ENCODE measurements at regions not wholly inside any gene's neighbourhood (a gene's known extent, or its start where the extent isn't known, plus 50 kb on each side); places are given as distances from the start of the nearest gene placed in this dataset.
"Not testable (repeated sequence)": the region's sequence is repeated elsewhere in the genome, so short reads cannot be mapped to it uniquely, and the experiment has no call there.

DNA sequence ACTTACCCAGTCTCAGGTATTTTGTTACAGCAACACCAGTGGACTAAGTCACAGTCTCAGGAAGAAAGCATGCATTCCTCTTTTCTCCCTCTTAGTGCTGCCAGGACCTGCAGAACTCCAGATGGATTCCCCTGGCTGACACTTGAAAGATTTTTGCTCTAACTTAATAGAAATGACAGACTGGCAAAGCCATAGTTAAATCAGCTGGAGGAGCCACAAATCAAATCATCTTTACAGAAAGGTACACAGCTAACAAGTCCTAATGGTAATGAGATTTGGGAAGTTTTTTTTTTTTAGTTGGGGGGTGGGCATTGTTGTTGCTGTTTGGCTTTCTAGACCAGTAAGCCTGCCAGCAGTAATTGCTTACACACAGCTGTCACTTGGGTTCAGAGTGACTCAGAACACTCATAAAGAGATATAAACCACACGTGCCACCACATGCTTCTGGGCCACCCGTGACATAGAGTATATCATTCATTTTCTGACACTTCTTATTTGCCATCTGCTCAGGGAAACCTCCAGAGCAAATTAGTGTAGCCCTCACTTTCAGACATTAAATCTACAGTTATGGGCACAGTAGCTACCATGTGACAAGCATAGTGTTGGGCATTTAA is 72.4 kb downstream of the FH start:
- intact Hi-C loops (cut with DNase I): no loop called here
- no peaks in the 10 kb centered on the region for H3K36me3 ChIP-seq
- H3K4me1 ChIP-seq: no peaks in the 10 kb centered on the region
- H3K27ac ChIP-seq: no peak overlapping the region
- no peaks in the 10 kb centered on the region for H3K27me3 ChIP-seq (ENCODE audit: low read depth)
- no peak for ATAC-seq
- DNase-seq: no peak
- no peaks in the 10 kb centered on the region for H3K9me3 ChIP-seq
- no peak for TF ChIP-seq CTCF (IDR thresholded peaks at IDR 0.05)
- H3K4me3 ChIP-seq: no peak overlapping the region

DNA sequence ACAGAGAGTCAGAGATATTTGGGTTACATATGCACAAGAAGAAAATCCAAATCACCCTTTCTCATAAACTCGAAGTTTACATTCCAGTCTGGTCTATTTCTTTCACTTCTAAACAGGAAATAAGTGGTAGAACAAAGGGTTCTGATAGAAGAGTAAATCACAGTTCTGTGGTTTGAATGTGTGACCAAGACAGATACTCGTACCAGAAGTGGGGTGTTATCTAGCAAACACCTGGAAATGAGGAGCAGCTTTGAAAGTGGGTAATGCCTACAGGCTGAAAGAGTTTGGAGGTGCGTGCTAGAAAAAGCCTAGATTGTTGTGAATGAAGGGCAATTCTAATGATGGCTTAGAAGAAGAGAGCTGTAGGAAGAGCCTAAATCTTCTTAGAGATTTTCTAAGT is 74.7 kb downstream of the FH start:
- Histone ChIP-seq H3K27me3 (ENCODE audit: low read depth) (no peaks in the 10 kb centered on the region), H3K36me3 (no peaks in the 10 kb centered on the region), H3K9me3 (no peaks in the 10 kb centered on the region), H3K4me1 (no peaks in the 10 kb centered on the region), H3K27ac (no peak overlapping the region), H3K4me3 (no peak overlapping the region)
- no peak for TF ChIP-seq CTCF (IDR thresholded peaks at IDR 0.05)
- intact Hi-C loops (cut with DNase I): no loop called here
- ATAC-seq (no peak), DNase-seq (no peak)

GRCh38 chr1:241443561-241443960 is 76.0 kb downstream of the FH start:
- ATAC-seq (no peak), DNase-seq (no peak)
- Histone ChIP-seq H3K9me3 (no peaks in the 10 kb centered on the region), H3K27me3 (ENCODE audit: low read depth) (no peaks in the 10 kb centered on the region), H3K27ac (no peak overlapping the region), H3K4me1 (no peaks in the 10 kb centered on the region), H3K36me3 (no peaks in the 10 kb centered on the region), H3K4me3 (no peak overlapping the region)
- intact Hi-C loops (cut with DNase I): no loop called here
- no peak for TF ChIP-seq CTCF (IDR thresholded peaks at IDR 0.05)

GRCh38 chr1:241442686-241443085 is 76.9 kb downstream of the FH start:
- DNase-seq: no peak
- Histone ChIP-seq H3K27ac (no peak overlapping the region), H3K36me3 (no peaks in the 10 kb centered on the region), H3K9me3 (no peaks in the 10 kb centered on the region), H3K27me3 (ENCODE audit: low read depth) (no peaks in the 10 kb centered on the region), H3K4me1 (no peaks in the 10 kb centered on the region), H3K4me3 (no peak overlapping the region)
- TF ChIP-seq CTCF (IDR thresholded peaks at IDR 0.05): no peak
- intact Hi-C loops (cut with DNase I): no loop called here
- no peak for ATAC-seq

DNA sequence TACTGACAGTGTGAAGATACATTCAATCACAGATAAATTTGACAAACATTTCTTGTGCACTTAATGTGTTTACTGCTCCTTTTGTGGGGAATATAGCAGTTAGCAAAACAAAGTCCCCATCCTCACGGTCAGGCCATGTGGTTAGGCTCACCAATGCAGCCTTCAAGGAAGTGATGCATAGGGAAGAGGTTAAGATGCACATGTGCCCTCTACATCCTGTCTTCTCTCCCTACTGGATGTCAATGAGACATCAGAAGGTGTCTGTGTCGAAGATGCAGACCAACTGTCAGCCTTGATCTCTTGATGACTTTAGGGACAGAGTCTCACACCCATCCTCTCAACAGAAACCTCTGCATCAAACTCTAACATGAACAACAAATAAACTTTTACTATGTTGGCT is 78.7 kb downstream of the FH start:
- no peak overlapping the region for H3K27ac ChIP-seq
- no peaks in the 10 kb centered on the region for H3K27me3 ChIP-seq (ENCODE audit: low read depth)
- no peaks in the 10 kb centered on the region for H3K36me3 ChIP-seq
- no peak overlapping the region for H3K4me3 ChIP-seq
- no peak for TF ChIP-seq CTCF (IDR thresholded peaks at IDR 0.05)
- DNase-seq: no peak
- H3K4me1 ChIP-seq: no peaks in the 10 kb centered on the region
- no peak for ATAC-seq
- intact Hi-C loops (cut with DNase I): no loop called here
- H3K9me3 ChIP-seq: no peaks in the 10 kb centered on the region

GRCh38 chr1:241438686-241439085 is 80.9 kb downstream of the FH start:
- H3K4me3 ChIP-seq; H3K27ac ChIP-seq; ATAC-seq; H3K9me3 ChIP-seq; intact Hi-C loops (cut with DNase I); H3K4me1 ChIP-seq; H3K27me3 ChIP-seq (ENCODE audit: low read depth); DNase-seq; H3K36me3 ChIP-seq: not testable (repeated sequence)

Measured in lower lobe of right lung (tissue), 2 donors.